Motor neuron (in vitro differentiated cells): ENCODE measurements at regions not wholly inside any gene's neighbourhood (a gene's known extent, or its start where the extent isn't known, plus 50 kb on each side); places are given as distances from the start of the nearest gene placed in this dataset.

Experiments
- ATAC-seq, 8 experiments: fragments of 200-7000 bp; cut with Tn5 transposase; replicated peaks in 6 of 8; 2 replicates each; pipeline ENCODE4 v1.8.0; 2021; ENCODE audit warnings: mild to moderate bottlenecking in 8 of 8, moderate library complexity in 8 of 8
- H3K27ac ChIP-seq, 2 donors: fragments of 250-450 bp; sonication (Bioruptor Pico); 2 replicates each; pipeline ENCODE4 v1.9.0; 2021; ENCODE audit warnings: antibody characterized with exemption in 2 of 2, mild to moderate bottlenecking in 2 of 2, moderate library complexity in 1 of 2
- H3K4me1 ChIP-seq, 2 donors: fragments of 250-450 bp; sonication (Bioruptor Pico); replicated peaks in 1 of 2; 2 replicates each; pipeline ENCODE4 v1.6.1; 2021; ENCODE audit warnings: antibody characterized with exemption in 2 of 2, mild to moderate bottlenecking in 2 of 2, moderate library complexity in 1 of 2
- H3K4me3 ChIP-seq, 5 donors: fragments of 250-450 bp; sonication (Bioruptor Pico); 2 replicates each; pipeline ENCODE4 v1.9.0; 2021; ENCODE audit warnings: antibody characterized with exemption in 5 of 5, mild to moderate bottlenecking in 5 of 5, moderate library complexity in 4 of 5
- WGBS, 10 experiments: fragments of 450-650 bp; shearing (Covaris generic); methylation state at CpG; one replicate each; pipeline ENCODE4 v1.0.0; 2022; 5-methylcytosine and 5-hydroxymethylcytosine counted together
- in situ Hi-C, 9 experiments: fragments of 400-800 bp; cut with MboI; loops; one replicate each; pipeline ENCODE4 v1.15.0; 2021; ENCODE audit warnings: low sequenced_read_pairs in 9 of 9, low pct_unique_long_range_greater_than_20kb in 2 of 9; ENCODE audit not compliant: unreplicated experiment in 9 of 9

GRCh38 chr10:124237282-124237961, 144.0 kb upstream of the CHST15 start:
- Histone ChIP-seq H3K4me1 (no peaks in the 10 kb centered on the region), H3K4me3 (no peak overlapping the region), H3K27ac (no peak overlapping the region)
- in situ Hi-C loops, result no loop called here
- no peak for ATAC-seq
- 0 to 100% (median 51%) methylated on average over 2 to 3 of the region's 3 CpGs; no CpG with 5 or more reads in 3 of the 10 experiments for WGBS, 10 experiments

GRCh38 chr10:124236816-124237215, 143.4 kb upstream of the CHST15 start:
- 36 to 88% (median 78%) methylated on average over 1 to 6 of the region's 7 CpGs; no CpG with 5 or more reads in 3 of the 10 experiments for WGBS, 10 experiments
- H3K4me1 ChIP-seq, result no peaks in the 10 kb centered on the region
- in situ Hi-C loops, result no loop called here
- H3K27ac ChIP-seq, result no peak overlapping the region
- H3K4me3 ChIP-seq, result no peak overlapping the region
- ATAC-seq, result no peak

- Histone ChIP-seq H3K4me1 (no peaks in the 10 kb centered on the region), H3K4me3 (no peak overlapping the region), H3K27ac (no peak overlapping the region)
- in situ Hi-C loops, result no loop called here
- ATAC-seq, result no peak
- 20 to 100% methylated on average over 1 of the region's 2 CpGs; no CpG with 5 or more reads in 8 of the 10 experiments for WGBS, 10 experiments
Measured at GRCh38 chr10:124236136-124236535, 142.7 kb upstream of the CHST15 start.

DNA sequence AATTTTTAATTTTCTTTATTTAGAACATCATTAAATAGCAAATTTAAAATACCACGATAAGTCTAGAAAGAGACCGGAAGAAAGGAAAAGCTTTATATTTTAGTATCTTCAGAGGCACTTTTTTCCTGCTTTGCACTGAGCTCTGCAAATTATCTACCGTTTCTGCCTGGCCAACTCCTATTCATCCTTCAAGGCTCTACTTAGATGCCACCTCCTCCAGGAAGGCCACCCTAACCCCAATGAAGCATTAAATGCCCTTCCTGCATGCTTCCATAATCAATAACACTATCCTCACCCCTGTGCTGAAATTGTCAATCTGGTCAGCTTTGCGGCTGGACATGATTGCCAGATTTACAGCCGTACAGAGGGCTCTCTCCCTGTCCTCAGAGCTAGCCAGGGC, 141.8 kb upstream of the CHST15 start:
- no peak overlapping the region for H3K4me3 ChIP-seq
- H3K4me1 ChIP-seq, result no peaks in the 10 kb centered on the region
- in situ Hi-C loops, result no loop called here
- no peak for ATAC-seq
- 34 to 96% (median 71%) methylated on average over 1 to 5 of the region's 5 CpGs; no CpG with 5 or more reads in 1 of the 10 experiments for WGBS, 10 experiments
- no peak overlapping the region for H3K27ac ChIP-seq

DNA sequence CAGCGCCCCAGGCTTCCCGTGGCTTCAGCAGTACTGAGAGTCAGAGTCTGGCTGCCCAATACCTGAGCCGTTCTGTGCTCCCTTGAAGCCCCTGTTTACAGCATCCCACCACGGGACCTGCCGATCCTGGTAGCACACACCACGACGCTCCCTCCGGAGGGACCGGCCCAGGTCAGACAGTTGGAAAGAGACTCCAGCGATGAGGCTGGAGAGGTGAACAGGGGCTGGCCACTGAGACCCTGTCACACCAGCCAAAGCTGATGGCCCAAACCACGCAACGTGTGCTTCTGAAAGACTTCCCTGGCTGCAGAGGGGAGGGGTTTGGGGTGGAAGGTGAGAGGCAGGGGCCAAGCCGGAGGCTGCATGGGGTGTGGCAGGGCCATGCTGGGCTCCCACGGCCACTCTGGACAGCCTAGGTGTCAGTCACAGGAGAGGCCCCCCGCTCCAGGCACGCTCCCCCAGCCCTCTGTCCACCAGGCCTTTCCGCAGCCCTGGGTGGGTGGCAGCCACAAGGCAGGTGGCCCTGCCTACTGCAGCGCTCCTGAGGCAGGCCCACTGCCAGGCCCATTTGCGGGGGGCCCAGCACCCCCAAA, 140.2 kb upstream of the CHST15 start:
- no peak overlapping the region for H3K27ac ChIP-seq
- WGBS, 10 experiments, result 70 to 100% methylated on average over 1 to 2 of the region's 19 CpGs; no CpG with 5 or more reads in 8 of the 10 experiments
- no peaks in the 10 kb centered on the region for H3K4me1 ChIP-seq
- ATAC-seq, result no peak
- in situ Hi-C loops, result no loop called here
- H3K4me3 ChIP-seq, result no peak overlapping the region

GRCh38 chr10:124232686-124233545, 139.5 kb upstream of the CHST15 start:
- in situ Hi-C loops, result no loop called here
- Histone ChIP-seq H3K4me3 (no peak overlapping the region), H3K27ac (no peak overlapping the region), H3K4me1 (no peaks in the 10 kb centered on the region)
- 30 to 90% (median 42%) methylated on average over 1 to 13 of the region's 16 CpGs; no CpG with 5 or more reads in 2 of the 10 experiments for WGBS, 10 experiments
- ATAC-seq, result no peak

GRCh38 chr10:124231168-124232155, 138.1 kb upstream of the CHST15 start:
- Histone ChIP-seq H3K4me1 (no peaks in the 10 kb centered on the region), H3K27ac (no peak overlapping the region), H3K4me3 (no peak overlapping the region)
- in situ Hi-C loops, result no loop called here
- no peak for ATAC-seq
- WGBS, 10 experiments, result 23 to 100% (median 60%) methylated on average over 1 to 5 of the region's 8 CpGs; no CpG with 5 or more reads in 3 of the 10 experiments

GRCh38 chr10:124230635-124231167, 137.3 kb upstream of the CHST15 start:
- WGBS, 10 experiments, result 11 to 92% (median 82%) methylated on average over 3 to 11 of the region's 11 CpGs
- no peak for ATAC-seq
- in situ Hi-C loops, result no loop called here

DNA sequence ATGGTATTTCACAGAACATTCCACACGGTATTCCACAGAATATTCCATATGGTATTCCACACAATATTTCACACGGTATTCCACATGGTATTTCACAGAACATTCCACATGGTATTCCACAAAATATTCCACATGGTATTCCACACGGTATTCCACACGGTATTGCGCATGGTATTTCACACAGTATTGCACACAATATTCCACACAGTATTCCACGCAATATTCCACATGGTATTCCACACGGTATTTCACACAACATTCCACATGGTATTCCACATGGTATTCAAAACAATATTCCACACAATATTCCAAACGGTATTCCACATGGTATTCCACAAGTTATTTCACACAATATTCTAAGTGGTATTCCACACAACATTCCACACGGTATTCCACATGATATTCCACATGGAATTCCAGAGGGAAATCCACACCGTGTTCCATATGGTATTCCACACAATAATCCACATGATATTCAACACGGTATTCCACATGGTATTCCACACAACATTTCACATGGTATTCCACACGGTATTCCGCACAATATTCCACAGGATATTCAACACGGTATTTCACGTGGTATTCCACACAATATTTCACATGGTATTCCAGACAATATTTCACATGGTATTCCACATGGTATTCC, 136.7 kb upstream of the CHST15 start:
- in situ Hi-C loops, result no loop called here
- Histone ChIP-seq H3K4me3 (no peak overlapping the region), H3K27ac (no peak overlapping the region), H3K4me1 (peaks cover 3 to 6% of the 10 kb centered on the region in 2 donors)
- no peak for ATAC-seq
- WGBS, 10 experiments, result 48 to 96% (median 76%) methylated on average over 6 to 14 of the region's 15 CpGs; no CpG with 5 or more reads in 1 of the 10 experiments

More at GRCh38 chr10:124230635-124231167, 137.3 kb upstream of the CHST15 start:
- Histone ChIP-seq H3K27ac (no peak overlapping the region), H3K4me1 (no peaks in the 10 kb centered on the region), H3K4me3 (no peak overlapping the region)

DNA sequence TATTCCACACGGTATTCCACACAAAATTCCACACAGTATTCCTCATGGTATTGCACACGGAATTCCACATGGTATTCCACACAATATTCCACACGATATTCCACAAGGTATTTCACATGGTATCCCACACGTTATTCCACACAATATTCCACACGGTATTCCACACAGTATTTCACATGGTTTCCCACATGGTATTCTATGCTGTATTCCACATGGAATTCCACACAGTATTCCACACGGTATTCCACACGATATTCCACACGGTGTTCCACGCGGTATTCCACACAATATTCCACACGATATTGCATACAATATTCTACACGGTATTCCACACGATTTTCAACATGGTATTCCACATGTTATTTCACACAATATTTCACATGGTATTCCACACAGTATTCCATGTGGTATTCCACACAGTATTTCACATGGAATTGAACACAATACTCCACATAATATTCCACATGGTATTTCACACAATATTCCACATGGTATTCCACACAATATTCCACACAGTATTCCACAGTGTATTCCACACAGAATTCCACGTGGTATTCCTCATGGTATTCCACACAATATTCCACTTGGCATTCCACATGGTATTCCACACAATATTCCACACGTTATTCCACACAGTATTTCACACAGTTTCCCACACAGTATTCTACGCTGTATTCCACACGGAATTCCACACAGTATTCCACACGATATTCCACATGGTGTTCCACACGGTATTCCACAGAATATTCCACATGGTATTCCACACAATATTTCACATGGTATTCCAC, 136.0 kb upstream of the CHST15 start:
- Histone ChIP-seq H3K4me1 (peaks cover 3 to 13% of the 10 kb centered on the region in 2 donors), H3K4me3 (no peak overlapping the region), H3K27ac (no peak overlapping the region)
- 48 to 92% (median 80%) methylated on average over 7 to 18 of the region's 19 CpGs for WGBS, 10 experiments
- no peak for ATAC-seq
- in situ Hi-C loops, result no loop called here

DNA sequence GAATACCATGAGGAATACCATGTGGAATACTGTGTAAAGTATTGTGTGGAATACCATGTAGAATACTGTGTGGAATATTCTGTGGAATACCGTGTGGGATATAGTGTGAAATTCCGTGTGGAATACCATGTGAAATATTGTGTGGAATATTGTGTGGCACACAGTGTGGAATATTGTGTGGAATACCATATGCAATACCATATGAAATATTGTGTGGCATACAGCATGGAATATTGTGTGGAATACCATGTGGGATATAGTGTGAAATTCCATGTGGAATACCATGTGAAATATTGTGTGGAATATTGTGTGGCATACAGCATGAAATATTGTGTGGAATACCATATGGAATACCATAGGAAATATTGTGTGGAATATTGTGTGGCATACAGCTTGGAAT, 135.1 kb upstream of the CHST15 start:
- in situ Hi-C loops, result no loop called here
- peaks cover 3 to 16% of the 10 kb centered on the region in 2 donors for H3K4me1 ChIP-seq
- no peak overlapping the region for H3K4me3 ChIP-seq
- no peak for ATAC-seq
- H3K27ac ChIP-seq, result no peak overlapping the region
- 46 to 94% (median 83%) methylated on average over 1 to 2 of the region's 2 CpGs; no CpG with 5 or more reads in 1 of the 10 experiments for WGBS, 10 experiments
